WTC11 (cell line): ENCODE measurements at regions not wholly inside any gene's neighbourhood (a gene's known extent, or its start where the extent isn't known, plus 50 kb on each side); places are given as distances from the start of the nearest gene placed in this dataset.

ENCODE experiments used
- ATAC-seq: fragments of 200-7000 bp; cut with Tn5 transposase; 2 replicates; pipeline ENCODE4 v1.10.0; 2021; ENCODE audit warnings: mild to moderate bottlenecking, moderate library complexity
- CTCF ChIA-PET: fragments of 300-600 bp; sonication (Branson Sonifier 250); formaldehyde crosslinking; loops from one replicate; lab custom pipeline; 2021; ENCODE audit warnings: antibody characterized with exemption; lab: Charles Lee
- POLR2A ChIA-PET: fragments of 350-600 bp; sonication (Branson Sonifier 250); formaldehyde crosslinking; loops from one replicate; lab custom pipeline; 2021; ENCODE audit warnings: antibody characterized with exemption; lab: Charles Lee
- DNase-seq: peaks from one replicate; pipeline ENCODE4 v3.0.0; 2021; ENCODE audit warnings: low spot score
- H3K27ac Mint-ChIP-seq: 2 replicates; pipeline ENCODE4 v1.8.0; 2021; ENCODE audit warnings: mixed read lengths
- H3K27me3 Mint-ChIP-seq: 2 replicates; pipeline ENCODE4 v1.8.0; 2021; ENCODE audit warnings: low read depth, mild to moderate bottlenecking, moderate library complexity, mixed read lengths
- H3K36me3 Mint-ChIP-seq: 2 replicates; pipeline ENCODE4 v1.8.0; 2021; ENCODE audit warnings: mixed read lengths
- H3K4me1 Mint-ChIP-seq: 2 replicates; pipeline ENCODE4 v1.8.0; 2022; ENCODE audit warnings: mixed read lengths
- H3K4me3 Mint-ChIP-seq: 2 replicates; pipeline ENCODE4 v1.8.0; 2021; ENCODE audit warnings: mild to moderate bottlenecking, moderate library complexity, mixed read lengths
- H3K9me3 Mint-ChIP-seq: 2 replicates; pipeline ENCODE4 v1.8.0; 2021; ENCODE audit warnings: mixed read lengths
- CREB1 ChIP-seq: sonication (generic); formaldehyde crosslinking; IDR thresholded peaks from 2 replicates; pipeline ENCODE4 v1.8.0; 2023; ENCODE audit warnings: mild to moderate bottlenecking, missing genetic modification reagents
- ELF4 ChIP-seq: sonication (generic); formaldehyde crosslinking; IDR thresholded peaks from 2 replicates; pipeline ENCODE4 v1.8.1; 2022; ENCODE audit warnings: low read depth, mild to moderate bottlenecking, moderate library complexity, missing genetic modification reagents
- EMX1 ChIP-seq: fragments of 250-450 bp; sonication (Bioruptor Pico); IDR thresholded peaks from 2 replicates; pipeline ENCODE4 v1.8.0; 2021; ENCODE audit warnings: mild to moderate bottlenecking
- FOXK1 ChIP-seq: sonication (generic); formaldehyde crosslinking; IDR thresholded peaks from 2 replicates; pipeline ENCODE4 v1.8.0; 2022; ENCODE audit warnings: mild to moderate bottlenecking, moderate library complexity, missing genetic modification reagents
- FOXP1 ChIP-seq: sonication (generic); formaldehyde crosslinking; IDR thresholded peaks from 2 replicates; pipeline ENCODE4 v1.8.0; 2022; ENCODE audit warnings: missing genetic modification reagents, mild to moderate bottlenecking, moderate library complexity, borderline replicate concordance
- GTF2I ChIP-seq: fragments of 250-450 bp; sonication (Bioruptor Pico); conservative IDR thresholded peaks from 2 replicates; pipeline ENCODE4 v1.4.0; 2021; ENCODE audit warnings: mild to moderate bottlenecking
- MYBL2 ChIP-seq: sonication (generic); formaldehyde crosslinking; IDR thresholded peaks from 2 replicates; pipeline ENCODE4 v1.8.1; 2023; ENCODE audit warnings: mild to moderate bottlenecking, moderate library complexity, missing genetic modification reagents
- NFE2L1 ChIP-seq: sonication (generic); formaldehyde crosslinking; IDR thresholded peaks from 2 replicates; pipeline ENCODE4 v1.8.1; 2023; ENCODE audit warnings: missing genetic modification reagents
- NFYB ChIP-seq: sonication (generic); formaldehyde crosslinking; conservative IDR thresholded peaks from 2 replicates; pipeline ENCODE4 v1.8.0; 2022; ENCODE audit warnings: low read depth, missing genetic modification reagents
- NR1H2 ChIP-seq: sonication (generic); formaldehyde crosslinking; IDR thresholded peaks from 2 replicates; pipeline ENCODE4 v1.9.0; 2021; ENCODE audit warnings: mild to moderate bottlenecking, moderate library complexity, missing genetic modification reagents
- NR3C1 ChIP-seq: sonication (generic); formaldehyde crosslinking; conservative IDR thresholded peaks from 2 replicates; pipeline ENCODE4 v1.8.1; 2023; ENCODE audit warnings: low read depth, mild to moderate bottlenecking, missing genetic modification reagents
- OVOL2 ChIP-seq: fragments of 250-450 bp; sonication (Bioruptor Pico); IDR thresholded peaks from 2 replicates; pipeline ENCODE4 v1.9.0; 2021; ENCODE audit warnings: mild to moderate bottlenecking, borderline replicate concordance
- RORB ChIP-seq: fragments of 250-450 bp; sonication (Bioruptor Pico); IDR thresholded peaks from 2 replicates; pipeline ENCODE4 v1.9.0; 2021; ENCODE audit warnings: mild to moderate bottlenecking
- SMAD4 ChIP-seq: sonication (generic); formaldehyde crosslinking; IDR thresholded peaks from 2 replicates; pipeline ENCODE4 v1.8.0; 2022; ENCODE audit warnings: mild to moderate bottlenecking, missing genetic modification reagents
- ZBTB21 ChIP-seq: sonication (generic); formaldehyde crosslinking; IDR thresholded peaks from 2 replicates; pipeline ENCODE4 v1.8.1; 2023; ENCODE audit warnings: mild to moderate bottlenecking, missing genetic modification reagents, borderline replicate concordance
- ZNF219 ChIP-seq: sonication (generic); formaldehyde crosslinking; IDR thresholded peaks from 2 replicates; pipeline ENCODE4 v1.8.0; 2023; ENCODE audit warnings: missing genetic modification reagents, mild to moderate bottlenecking, borderline replicate concordance
- TF ChIP-seq, protein P1 (sequence below): fragments of 250-450 bp; sonication (Bioruptor Pico); IDR thresholded peaks from 2 replicates; pipeline ENCODE4 v2.1.2; 2022; ENCODE audit warnings: mild to moderate bottlenecking, moderate library complexity
- TF ChIP-seq, protein P2 (sequence below): sonication (generic); formaldehyde crosslinking; IDR thresholded peaks from 2 replicates; pipeline ENCODE4 v1.8.0; 2022; ENCODE audit warnings: mild to moderate bottlenecking, missing genetic modification reagents
- TF ChIP-seq, protein P3 (sequence below): sonication (generic); formaldehyde crosslinking; IDR thresholded peaks from 2 replicates; pipeline ENCODE4 v1.8.0; 2023; ENCODE audit warnings: mild to moderate bottlenecking, missing genetic modification reagents
- TF ChIP-seq, protein P4 (sequence below): fragments of 250-450 bp; sonication (Bioruptor Pico); conservative IDR thresholded peaks from 2 replicates; pipeline ENCODE4 v1.9.0; 2021; ENCODE audit warnings: mild to moderate bottlenecking
- TF ChIP-seq, protein P5 (sequence below): sonication (generic); formaldehyde crosslinking; IDR thresholded peaks from 2 replicates; pipeline ENCODE4 v1.8.1; 2023; ENCODE audit warnings: mild to moderate bottlenecking, missing genetic modification reagents, moderate library complexity
- TF ChIP-seq, protein P6 (sequence below): sonication (generic); formaldehyde crosslinking; IDR thresholded peaks from 2 replicates; pipeline ENCODE4 v1.8.1; 2023; ENCODE audit warnings: mild to moderate bottlenecking, missing genetic modification reagents

DNA sequence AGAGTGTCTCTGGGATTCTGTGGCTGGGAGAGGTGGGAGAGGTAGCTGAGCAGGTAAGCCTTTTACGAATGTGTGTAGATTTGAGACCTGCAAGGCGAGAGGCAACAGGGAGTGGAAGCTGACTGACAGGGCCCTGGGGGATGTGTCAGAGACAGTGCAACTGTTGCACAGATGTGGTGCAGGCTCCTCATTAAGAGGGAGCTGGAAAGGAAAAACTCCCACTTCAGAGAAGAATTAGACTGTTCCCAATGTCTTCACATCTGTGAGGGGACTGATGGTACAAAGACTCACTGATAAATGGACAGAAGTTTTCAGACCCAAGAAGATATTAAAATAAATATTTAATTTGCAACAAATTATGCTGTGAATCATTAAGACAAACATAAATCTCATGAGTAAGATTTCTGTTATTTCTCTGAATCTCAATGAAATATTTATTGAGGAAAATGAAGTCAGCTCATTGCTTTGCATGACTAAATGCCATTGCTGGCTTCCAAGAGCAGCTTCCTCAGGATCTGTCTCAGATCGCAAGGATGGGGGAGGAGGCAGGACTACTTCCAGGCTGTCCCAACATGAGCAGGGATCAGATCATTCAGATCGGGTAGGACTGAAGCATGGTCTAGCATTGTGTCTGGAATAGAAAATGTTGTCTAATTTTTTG lies 127.3 kb upstream of the ROPN1 start:
- no peak overlapping the region for H3K4me3 Mint-ChIP-seq
- no peak for ATAC-seq
- H3K36me3 Mint-ChIP-seq, result no peaks in the 10 kb centered on the region
- no peak for DNase-seq
- ChIA-PET POLR2A (no interaction called here), CTCF (no interaction called here)
- H3K27ac Mint-ChIP-seq, result no peak overlapping the region
- H3K4me1 Mint-ChIP-seq, result peaks cover 14% of the 10 kb centered on the region
- no peaks in the 10 kb centered on the region; the same call in 1 of the 2 replicates for H3K27me3 Mint-ChIP-seq
- H3K9me3 Mint-ChIP-seq, result no peaks in the 10 kb centered on the region
- no peak for TF ChIP-seq OVOL2 (CRISPR knock-in tag)
- TF ChIP-seq, protein P1, sequence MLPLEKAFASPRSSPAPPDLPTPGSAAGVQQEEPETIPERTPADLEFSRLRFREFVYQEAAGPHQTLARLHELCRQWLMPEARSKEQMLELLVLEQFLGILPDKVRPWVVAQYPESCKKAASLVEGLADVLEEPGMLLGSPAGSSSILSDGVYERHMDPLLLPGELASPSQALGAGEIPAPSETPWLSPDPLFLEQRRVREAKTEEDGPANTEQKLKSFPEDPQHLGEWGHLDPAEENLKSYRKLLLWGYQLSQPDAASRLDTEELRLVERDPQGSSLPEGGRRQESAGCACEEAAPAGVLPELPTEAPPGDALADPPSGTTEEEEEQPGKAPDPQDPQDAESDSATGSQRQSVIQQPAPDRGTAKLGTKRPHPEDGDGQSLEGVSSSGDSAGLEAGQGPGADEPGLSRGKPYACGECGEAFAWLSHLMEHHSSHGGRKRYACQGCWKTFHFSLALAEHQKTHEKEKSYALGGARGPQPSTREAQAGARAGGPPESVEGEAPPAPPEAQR (CRISPR knock-in tag), result no peak
- no peak for TF ChIP-seq MYBL2
- TF ChIP-seq, protein P2, sequence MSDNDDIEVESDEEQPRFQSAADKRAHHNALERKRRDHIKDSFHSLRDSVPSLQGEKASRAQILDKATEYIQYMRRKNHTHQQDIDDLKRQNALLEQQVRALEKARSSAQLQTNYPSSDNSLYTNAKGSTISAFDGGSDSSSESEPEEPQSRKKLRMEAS (CRISPR knock-in tag), result no peak
- TF ChIP-seq, protein P3, sequence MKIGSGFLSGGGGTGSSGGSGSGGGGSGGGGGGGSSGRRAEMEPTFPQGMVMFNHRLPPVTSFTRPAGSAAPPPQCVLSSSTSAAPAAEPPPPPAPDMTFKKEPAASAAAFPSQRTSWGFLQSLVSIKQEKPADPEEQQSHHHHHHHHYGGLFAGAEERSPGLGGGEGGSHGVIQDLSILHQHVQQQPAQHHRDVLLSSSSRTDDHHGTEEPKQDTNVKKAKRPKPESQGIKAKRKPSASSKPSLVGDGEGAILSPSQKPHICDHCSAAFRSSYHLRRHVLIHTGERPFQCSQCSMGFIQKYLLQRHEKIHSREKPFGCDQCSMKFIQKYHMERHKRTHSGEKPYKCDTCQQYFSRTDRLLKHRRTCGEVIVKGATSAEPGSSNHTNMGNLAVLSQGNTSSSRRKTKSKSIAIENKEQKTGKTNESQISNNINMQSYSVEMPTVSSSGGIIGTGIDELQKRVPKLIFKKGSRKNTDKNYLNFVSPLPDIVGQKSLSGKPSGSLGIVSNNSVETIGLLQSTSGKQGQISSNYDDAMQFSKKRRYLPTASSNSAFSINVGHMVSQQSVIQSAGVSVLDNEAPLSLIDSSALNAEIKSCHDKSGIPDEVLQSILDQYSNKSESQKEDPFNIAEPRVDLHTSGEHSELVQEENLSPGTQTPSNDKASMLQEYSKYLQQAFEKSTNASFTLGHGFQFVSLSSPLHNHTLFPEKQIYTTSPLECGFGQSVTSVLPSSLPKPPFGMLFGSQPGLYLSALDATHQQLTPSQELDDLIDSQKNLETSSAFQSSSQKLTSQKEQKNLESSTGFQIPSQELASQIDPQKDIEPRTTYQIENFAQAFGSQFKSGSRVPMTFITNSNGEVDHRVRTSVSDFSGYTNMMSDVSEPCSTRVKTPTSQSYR (CRISPR knock-in tag), result no peak
- no peak for TF ChIP-seq NFYB (CRISPR knock-in tag)
- TF ChIP-seq ZBTB21 (CRISPR knock-in tag), result no peak
- TF ChIP-seq GTF2I (CRISPR knock-in tag), result no peak
- no peak for TF ChIP-seq FOXP1 (CRISPR knock-in tag)
- TF ChIP-seq FOXK1 (CRISPR knock-in tag), result no peak
- TF ChIP-seq, protein P4, sequence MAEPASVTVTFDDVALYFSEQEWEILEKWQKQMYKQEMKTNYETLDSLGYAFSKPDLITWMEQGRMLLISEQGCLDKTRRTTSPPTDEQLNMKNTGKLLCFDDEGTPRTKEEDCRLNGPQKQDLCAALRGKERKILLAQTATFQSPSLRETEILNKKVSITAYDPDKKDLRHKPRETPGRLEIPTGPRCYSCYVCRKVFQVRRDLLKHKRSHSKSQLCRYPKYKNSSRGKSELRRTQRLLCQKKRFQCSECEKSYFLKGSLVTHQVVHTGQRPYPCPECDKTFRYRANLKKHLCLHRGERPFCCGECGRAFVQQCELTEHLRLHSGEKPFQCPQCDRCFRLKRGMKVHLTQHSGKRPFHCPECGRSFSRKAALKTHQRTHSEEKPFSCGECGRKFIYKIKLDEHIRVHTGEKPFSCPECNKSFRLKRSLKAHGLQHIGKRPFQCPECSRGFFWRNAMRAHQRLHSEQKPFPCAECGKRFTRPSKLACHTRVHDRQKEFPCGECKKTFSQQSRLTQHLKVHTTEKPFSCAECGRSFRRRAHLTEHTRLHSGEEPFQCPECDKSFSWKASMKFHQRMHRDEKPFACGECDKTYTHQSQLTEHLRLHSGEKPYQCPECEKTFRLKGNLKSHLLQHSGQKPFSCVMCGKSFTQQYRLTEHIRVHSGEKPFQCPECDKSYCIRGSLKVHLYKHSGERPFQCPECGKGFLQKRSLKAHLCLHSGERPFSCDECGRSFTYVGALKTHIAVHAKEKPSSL (CRISPR knock-in tag), result no peak
- TF ChIP-seq CREB1, result no peak
- TF ChIP-seq, protein P5, sequence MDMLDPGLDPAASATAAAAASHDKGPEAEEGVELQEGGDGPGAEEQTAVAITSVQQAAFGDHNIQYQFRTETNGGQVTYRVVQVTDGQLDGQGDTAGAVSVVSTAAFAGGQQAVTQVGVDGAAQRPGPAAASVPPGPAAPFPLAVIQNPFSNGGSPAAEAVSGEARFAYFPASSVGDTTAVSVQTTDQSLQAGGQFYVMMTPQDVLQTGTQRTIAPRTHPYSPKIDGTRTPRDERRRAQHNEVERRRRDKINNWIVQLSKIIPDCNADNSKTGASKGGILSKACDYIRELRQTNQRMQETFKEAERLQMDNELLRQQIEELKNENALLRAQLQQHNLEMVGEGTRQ, result no peak
- no peak for TF ChIP-seq NR3C1
- TF ChIP-seq EMX1, result no peak
- no peak for TF ChIP-seq NR1H2 (CRISPR knock-in tag)
- TF ChIP-seq NFE2L1 (CRISPR knock-in tag), result no peak

DNA sequence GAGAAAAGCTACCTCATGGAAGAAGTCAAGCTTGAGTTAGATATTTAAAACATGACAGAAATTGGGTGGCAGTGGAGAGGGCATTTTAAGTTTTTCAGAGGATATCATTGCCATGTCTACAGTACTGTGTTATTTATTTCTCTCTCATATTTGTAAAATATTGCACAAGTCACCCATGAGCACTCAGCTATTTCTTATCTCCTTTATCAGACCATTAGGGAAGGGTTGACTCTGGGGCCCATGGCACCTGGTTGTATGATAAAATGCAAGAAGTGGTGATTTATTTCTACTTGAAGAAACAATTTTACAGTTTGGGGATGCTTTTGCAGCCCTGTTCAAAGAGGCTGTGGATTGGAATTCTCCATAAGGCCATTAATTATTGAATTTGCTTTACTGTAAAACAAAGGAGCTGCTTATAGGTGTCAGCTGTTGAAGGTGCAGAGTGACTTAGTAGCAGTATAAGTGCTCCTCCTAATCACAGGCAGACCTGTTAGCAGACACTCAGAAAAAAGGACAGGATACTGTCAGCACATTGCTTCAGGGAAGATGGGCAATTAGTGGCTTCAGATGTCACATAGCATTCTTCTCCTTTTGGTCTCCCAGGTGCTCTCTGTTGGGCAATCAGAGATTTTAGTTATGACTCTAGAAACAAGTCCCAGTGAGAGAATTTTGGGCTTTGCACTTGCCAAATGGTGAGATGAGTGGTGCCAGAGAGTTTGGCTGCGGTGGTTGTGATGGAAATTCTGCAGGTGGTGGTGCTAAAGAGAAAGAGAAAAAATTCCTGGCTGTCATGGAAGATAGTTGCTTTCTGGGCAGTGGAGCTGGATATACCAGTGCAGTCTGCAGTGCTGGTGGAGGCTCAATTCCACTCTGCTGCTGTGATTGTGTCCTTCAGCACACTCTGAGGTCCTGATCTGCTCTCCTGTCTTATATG lies 129.7 kb upstream of the ROPN1 start:
- no peak for ATAC-seq
- no peaks in the 10 kb centered on the region; the same call in 1 of the 2 replicates for H3K27me3 Mint-ChIP-seq
- no peak overlapping the region for H3K27ac Mint-ChIP-seq
- POLR2A ChIA-PET, result no interaction called here
- H3K9me3 Mint-ChIP-seq, result no peaks in the 10 kb centered on the region
- TF ChIP-seq, protein P6, sequence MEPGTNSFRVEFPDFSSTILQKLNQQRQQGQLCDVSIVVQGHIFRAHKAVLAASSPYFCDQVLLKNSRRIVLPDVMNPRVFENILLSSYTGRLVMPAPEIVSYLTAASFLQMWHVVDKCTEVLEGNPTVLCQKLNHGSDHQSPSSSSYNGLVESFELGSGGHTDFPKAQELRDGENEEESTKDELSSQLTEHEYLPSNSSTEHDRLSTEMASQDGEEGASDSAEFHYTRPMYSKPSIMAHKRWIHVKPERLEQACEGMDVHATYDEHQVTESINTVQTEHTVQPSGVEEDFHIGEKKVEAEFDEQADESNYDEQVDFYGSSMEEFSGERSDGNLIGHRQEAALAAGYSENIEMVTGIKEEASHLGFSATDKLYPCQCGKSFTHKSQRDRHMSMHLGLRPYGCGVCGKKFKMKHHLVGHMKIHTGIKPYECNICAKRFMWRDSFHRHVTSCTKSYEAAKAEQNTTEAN (CRISPR knock-in tag), result no peak
- TF ChIP-seq SMAD4 (CRISPR knock-in tag), result no peak
- TF ChIP-seq ELF4, result no peak
- no peak for TF ChIP-seq ZNF219
- TF ChIP-seq RORB (CRISPR knock-in tag), result no peak
- TF ChIP-seq NR1H2 (CRISPR knock-in tag), result no peak
- H3K36me3 Mint-ChIP-seq, result no peaks in the 10 kb centered on the region
- DNase-seq, result no peak
- CTCF ChIA-PET, result no interaction called here
- H3K4me3 Mint-ChIP-seq, result no peak overlapping the region
- H3K4me1 Mint-ChIP-seq, result peaks cover 14% of the 10 kb centered on the region
